ENCODE measurements at regions not wholly inside any gene's neighbourhood (a gene's known extent, or its start where the extent isn't known, plus 50 kb on each side); places are given as distances from the start of the nearest gene placed in this dataset.
"Not testable (repeated sequence)": the region's sequence is repeated elsewhere in the genome, so short reads cannot be mapped to it uniquely, and the experiment has no call there.

DNA sequence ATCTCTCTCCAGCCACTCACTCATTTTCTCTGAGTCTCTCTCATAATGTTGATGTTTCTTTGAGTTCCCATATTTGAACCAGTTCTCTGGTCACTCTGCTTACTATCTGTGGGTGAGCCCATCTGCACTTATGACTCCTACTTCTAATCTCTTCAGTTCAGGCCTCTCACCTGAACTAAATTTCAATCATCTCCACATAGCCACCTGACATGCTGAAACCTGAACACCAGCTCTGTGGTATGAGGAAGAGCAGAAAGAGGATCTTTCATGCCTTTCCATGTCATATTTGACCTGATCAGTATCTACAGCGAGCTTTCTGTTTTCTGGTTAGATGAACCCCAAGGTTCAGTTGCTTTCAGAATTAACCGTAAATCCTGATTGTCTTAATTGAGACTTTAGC is 122.2 kb upstream of the ESX1 start:
- no peak for DNase-seq (ENCODE audit: low read depth)

DNA sequence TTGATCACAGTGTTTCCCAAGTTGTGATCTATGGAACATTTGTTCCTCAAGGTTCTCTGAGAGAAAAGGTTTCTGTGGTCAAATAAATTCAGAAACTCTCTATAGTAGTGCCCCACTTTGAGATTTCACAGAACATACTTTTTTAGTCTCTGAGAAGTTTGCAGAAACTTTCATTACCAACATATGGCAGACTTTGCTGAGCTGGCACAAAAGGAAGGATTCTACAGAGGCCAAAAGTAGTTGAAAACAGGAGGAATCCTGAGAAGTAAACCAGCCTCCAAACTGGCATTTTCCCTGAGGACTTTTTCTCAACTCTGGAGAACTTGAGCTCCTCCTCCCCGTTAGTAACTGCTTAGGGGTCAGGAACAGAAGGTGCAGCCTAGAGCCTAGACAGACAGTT is 117.8 kb upstream of the ESX1 start:
- DNase-seq (ENCODE audit: low read depth): no peak

DNA sequence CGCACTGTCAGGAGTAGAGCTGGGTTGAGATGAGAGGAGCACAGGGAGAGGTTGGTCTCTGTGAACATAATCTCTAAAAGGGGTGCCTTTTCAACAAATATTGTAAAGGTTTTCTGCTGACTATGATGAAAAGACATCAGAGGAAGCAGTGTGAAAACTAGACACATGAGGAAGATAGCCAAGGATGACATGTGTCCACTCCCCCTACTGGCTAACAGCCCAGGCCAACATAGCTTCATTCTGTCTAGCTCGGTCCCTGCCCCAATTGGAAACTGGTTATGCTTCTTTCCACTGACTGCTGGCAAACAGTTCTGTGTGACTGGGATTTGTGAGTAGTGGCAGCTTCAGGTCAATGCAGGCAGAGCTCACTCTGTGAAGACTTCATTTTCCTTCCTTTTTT is 115.4 kb upstream of the ESX1 start:
- no peak for DNase-seq (ENCODE audit: low read depth)

DNA sequence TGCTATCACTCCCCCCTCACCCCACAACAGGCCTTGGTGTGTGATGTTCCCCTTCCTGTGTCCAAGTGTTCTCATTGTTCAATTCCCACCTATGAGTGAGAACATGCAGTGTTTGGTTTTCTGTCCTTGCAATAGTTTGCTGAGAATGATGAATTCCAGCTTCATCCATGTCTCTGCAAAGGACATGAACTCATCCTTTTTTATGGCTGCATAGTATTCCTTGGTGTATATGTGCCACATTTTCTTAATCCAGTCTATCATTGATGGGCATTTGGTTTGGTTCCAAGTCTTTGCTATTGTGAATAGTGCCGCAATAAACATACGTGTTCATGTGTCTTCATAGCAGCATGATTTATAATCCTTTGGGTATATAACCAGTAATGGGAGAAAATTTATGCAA is 106.0 kb upstream of the ESX1 start:
- DNase-seq (ENCODE audit: low read depth): not testable (repeated sequence)

DNA sequence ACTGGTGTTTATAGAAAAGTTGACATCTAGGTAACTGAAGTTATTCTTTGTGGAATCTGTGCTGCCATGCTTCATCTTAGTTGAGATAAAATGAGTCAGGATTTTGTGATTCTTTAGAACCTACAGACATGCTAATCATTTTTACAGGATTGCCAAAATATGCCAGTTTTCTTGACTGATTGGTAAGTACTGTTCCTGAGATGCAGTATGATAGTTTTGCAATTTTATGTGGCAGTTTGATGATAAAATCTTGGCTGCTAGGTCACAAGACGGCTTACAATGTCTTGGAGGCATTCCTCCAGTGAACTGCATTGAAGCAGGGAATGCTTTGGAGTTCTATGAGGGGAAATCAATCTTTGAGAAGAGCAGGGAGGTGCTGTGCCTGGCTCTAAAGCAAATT is 104.4 kb upstream of the ESX1 start:
- DNase-seq (ENCODE audit: low read depth): no peak

DNA sequence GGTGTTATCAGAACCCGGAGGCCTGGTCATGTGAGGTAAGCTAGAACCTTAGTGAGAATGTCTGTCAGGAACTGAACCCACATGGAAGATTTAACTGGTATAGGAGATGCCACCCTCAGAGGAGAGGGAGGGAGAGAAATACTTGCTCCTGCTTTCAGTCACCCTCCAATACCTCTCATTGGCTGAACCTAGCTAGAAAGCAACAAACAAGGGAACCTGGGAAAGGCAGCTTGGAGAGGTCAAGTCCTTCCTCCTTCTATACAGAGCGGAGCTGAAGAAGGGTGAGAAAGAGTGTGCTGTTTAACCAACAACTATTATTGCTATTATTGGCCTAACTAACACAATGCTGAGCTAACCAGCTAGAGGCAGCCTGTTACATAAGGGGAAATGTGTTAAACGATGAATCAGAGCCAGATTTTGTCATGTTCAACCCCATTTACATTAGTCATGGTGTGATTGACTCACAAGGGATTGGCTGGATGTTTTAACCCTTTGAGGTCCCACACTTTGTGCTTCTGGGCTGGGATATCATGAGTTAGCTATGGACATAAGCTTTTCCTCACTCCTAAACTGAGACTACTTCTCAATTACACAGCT is 96.5 kb upstream of the ESX1 start:
- peak; percentile 53 for DNase-seq (ENCODE audit: low read depth)

DNA sequence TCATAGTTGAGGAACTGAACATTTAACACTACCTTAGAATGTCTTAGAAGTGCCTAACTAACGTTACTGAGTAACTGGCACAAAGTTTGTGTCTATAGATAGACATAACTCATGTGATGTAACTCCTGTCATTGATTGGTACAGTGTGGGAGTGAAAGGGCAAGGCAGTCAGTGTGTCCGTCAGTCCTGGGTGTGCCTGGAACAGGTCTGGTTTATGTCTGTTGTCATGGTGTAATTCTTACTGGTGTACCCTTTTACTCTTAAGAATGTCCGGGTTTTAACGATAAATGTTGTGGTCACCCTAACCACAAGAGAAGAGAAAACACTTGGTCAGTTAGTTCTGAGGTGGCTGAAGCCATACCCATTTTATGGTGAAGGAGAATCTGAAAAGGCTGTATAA is 93.1 kb upstream of the ESX1 start:
- DNase-seq (ENCODE audit: low read depth): no peak

DNA sequence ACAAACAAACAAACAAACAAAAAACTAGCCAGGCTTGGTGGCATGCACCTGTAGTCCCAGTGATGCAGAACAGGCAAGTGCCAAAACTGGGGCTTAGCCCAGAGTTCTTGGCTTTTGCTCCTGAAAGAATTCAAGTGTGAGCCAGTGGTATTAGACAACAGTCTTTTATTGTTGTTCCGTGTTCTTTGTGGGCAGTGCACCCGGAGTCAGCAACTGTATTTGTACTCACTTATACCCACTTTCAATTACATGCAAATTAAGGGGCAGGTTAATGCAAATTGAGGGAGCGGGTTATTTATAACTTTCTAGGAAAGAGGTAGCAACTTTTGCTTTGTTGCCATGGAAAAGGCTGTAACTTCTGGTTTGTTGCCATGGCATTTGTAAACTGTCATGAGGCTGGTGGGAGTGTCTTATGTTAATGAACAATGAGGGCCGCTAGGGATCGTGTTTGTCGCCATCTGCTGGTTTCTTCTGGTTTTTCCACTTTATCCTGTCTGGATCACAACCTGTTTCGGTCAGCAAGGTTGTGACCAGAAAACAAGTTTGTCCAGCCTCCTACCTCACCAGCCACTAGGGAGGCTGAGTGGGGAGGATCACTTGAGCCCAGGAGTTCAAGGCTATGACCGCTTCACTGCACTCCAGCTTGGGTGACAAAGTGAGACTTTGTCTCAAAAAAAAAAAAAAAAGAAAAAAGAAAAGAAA is 88.8 kb upstream of the ESX1 start:
- peak; percentile 44 for DNase-seq (ENCODE audit: low read depth)

DNA sequence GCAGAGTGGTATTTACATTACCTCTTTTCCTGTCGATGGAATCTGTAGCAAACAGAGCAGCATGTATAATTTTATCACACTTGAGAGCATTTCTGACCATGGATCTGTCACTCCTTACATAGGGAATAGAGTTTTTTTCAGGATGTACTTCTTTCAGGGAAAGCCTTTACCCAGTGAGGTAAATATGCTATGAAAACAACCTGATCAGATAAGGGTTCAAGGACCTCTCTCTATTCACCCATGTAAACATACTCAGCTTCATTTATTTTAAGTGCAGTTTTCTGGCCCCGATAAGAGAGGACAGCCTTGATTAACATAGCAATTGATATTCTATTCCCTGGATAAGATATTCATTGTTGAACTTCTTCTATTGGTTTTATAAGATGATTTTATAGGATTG is 87.3 kb upstream of the ESX1 start:
- DNase-seq (ENCODE audit: low read depth): no peak

DNA sequence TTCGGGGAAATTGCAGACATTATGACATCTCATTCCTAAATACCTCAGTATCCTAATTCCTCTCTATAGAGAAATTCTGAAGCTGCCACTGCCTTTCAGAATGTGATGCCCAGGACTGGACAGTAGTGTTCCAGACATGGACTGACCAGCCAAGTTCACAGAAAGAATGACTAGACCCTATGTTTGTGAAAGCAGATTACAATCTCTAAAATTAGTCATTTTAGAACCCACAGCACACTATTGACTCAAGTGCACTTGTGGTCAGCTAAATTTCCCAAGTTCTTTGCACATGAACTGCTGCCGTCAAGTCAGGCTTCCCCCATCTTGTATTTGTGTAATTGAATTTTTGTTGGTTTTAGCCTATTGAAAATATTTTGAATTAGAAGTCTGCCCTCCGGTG is 81.0 kb upstream of the ESX1 start:
- peak; percentile 75 for DNase-seq (ENCODE audit: low read depth)

DNA sequence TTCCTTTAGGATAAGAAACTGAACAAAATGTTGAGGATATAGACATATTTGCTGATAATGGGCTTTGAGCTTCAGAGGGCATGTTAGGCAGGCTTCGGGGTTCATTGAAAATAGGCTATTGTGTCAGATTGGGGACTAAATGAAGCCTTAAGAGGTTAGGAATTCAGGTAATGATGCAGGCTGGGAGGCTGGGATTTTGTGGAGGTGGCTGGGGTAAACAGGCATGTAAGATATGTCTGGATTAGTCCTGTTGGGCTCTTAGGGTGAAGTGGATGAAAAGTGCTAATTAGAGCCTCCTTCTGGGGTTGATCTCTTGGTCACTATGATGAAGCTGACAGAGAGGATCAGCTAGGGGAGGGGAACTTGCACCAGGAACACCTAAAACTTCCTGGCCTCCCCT is 80.2 kb upstream of the ESX1 start:
- DNase-seq (ENCODE audit: low read depth): no peak

DNA sequence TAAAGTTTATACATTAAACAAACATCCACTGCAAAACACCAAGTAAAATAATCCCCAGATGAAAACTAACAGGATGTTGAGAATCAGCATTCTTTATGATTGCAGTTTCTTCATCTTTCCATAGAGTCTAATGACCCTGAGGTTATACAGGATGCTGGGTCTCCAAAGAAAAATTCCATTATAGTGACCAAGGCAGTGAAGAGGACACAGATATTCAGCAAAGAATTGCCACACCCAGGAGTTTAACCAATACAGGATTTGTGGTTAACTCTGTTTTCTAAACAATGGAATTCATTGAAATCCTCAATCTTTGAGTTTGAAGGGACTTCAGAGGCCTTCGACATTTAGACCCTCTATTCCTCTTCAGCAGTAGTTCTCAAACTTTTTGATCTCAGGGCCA is 76.2 kb upstream of the ESX1 start:
- peak; percentile 70 for DNase-seq (ENCODE audit: low read depth)

DNA sequence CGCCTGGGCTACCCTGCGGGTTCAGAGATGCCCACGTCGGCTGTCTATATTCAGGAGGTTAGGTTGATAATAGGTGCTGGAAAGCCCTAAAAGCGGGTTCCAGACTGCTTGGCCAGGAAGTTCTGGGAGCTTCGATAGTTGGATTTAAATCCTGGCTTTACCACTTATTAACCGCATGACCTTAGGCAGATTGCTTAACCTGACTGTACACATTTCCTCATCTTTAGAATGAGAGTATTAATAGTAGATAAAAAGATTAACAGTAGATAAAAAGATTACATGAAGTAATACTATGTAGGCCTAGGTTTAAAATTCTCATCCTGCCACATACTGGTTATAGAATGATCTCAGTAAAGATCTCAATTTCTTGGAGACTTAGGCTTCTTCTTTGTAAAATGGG is 75.0 kb upstream of the ESX1 start:
- no peak for DNase-seq (ENCODE audit: low read depth)

DNA sequence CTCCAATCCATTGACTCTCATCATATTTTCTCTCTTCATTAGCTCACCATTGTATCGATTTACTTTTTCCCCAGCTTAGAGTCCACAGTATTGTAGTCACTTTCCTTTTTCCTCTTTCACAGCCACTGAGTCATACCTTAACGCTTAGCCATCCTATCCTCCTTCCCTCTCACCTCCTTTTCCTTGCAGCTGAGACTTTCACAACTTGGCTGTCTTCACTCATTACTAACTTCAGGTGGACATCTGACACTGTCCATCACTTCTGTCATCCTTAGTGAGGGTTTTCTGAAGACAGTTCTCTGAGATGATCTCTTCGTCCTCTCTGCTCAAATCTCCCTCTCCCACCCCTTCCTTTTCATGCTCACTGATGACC is 70.5 kb upstream of the ESX1 start:
- DNase-seq (ENCODE audit: low read depth): no peak

DNA sequence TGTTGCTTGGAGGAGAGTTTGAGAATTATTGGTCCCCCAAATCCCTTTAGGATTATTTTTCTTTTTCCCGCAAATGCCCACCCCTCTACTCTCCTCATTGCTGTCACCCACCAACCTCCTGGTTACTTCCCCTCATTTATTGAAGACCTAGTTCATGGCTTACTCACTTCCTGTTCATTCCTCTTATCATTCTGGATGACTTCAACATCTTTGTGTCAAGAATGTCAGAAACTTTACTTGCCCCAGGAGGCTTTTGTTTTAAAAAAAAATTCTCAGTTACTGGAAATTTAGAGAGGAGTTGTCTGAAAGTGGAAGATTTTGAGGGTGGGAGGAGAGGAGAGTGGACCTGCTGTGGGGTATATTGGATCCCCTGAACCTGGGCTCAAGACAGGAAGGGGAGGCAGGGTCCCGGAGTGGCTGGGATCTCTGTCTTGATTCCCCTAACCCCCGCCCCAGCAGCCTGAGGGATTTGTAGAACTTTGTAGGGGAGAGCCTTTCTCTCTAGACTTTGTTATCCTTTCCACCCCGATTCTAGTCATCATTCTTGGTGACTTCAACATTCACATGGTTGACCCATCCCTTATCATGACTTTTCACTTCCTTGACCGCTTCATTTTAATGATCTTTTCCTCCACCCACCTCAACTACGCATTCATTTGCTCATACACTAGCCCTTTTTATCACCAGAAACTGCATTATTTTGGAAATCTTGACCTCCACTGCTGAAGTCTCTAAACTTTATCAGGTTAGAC is 69.9 kb upstream of the ESX1 start:
- DNase-seq (ENCODE audit: low read depth): no peak

DNA sequence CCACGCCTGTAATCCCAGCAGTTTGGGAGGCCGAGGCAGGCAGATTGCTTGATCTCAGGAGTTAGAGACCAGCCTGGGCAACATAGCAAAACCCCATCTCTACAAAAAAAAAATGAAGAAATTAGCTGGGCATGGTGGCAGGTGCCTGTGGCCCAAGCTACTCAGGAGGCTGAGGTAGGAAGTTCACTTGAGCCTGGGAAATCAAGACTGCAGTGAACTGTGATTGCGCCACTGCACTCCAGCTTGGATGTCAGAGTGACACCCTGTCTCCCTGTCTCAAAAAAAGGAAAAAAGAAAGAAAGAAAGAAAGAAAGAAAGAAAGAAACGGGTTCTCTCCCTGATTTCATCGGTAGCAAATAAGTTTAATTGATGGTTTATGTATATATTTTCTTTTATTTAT is 64.6 kb upstream of the ESX1 start:
- DNase-seq (ENCODE audit: low read depth): no peak

DNA sequence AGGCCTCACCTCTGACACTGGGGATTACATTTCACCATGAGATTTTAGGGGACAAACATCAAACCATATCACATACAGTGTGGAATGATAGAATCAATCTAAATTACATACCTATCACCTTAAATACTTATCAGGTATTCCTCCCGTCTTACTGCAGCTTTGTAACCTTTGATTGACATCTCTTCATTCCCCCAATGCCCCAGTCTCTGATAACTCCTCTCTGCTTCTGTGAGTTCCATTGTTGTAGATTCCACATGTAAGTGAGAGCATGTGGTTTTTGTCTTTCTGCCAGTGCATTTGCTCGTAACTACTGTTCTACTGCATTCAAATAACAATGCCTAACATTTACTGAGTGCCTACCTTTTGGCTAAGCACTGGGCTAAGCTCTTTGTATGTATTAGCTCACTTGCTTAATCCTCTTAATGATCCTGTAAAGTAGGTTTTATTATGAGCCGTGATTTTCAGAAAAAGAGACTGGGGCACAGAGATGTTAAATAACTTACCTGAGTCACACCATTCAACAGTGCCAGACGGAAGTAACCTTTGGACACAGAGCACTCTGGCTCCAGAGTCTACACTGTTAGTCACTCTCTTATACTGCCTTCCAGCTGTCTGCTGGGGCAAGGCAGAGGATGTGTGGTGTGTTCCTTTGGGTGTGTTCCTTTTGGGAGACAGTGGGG is 63.7 kb upstream of the ESX1 start:
- no peak for DNase-seq (ENCODE audit: low read depth)

DNA sequence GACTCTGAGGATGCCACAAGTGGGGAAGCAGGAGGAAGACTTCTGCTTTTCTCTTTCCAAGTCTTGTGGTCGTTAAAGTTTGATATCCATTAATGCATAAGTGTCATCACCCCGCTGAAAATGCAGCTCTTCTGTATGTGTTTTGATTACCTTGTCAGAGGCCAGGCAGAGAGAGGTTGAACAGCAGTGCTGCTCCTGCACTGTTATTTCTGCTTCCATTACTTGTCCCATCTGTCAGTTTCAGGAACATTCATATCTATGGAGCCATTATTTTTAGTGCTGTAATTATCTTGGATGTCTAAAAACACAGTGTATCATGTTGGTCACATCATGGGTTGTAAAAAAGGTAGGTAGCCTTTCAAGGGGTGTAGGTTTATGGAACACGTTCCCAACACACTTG is 62.0 kb upstream of the ESX1 start:
- DNase-seq (ENCODE audit: low read depth): no peak

DNA sequence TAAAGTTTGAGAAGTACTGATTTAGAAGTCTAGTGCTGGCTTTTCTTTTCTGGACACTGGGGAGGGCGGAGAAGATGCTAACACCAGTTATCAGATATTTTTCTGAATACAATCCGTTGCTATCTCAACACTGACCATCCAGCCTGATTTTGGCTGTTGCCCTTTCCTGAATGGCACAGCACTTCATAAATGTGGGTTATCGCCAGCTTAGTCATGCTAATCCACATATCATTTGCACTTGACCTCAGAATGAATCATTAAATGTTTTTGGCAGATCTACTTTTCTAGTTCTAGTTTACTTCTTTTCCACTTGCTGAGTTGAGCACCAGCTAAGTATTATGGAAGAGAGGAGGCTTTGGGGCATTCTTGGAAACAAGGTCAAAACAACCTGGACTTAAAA is 60.8 kb upstream of the ESX1 start:
- peak; percentile 57 for DNase-seq (ENCODE audit: low read depth)

DNA sequence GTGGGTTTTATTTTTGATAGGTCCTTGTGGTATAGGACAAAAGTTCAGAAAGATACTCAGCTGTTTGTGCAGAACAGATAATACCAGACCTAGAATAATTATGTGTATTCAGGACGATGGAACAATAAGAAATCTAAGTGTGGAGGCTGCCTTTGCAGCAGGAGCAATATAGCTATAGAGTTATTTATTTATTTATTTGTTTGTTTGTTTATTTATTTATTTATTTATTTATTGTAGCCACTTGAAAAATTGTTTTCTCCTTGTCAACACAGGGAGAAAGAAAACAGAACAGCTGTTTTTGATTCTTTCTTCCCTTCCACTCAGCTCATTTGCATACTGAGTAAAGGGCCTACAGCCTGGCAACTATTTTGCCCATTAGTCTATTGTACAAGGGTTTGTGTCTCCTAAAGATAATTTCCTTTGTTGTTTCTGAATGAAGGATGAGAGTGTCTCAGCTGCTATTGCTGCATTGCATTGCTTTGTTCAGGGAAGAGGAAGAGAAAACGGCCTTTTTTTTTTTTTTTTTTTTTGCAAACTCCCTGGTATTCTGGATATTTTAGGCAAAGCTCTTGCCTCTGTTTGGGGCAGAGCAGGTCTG is 56.0 kb upstream of the ESX1 start:
- DNase-seq (ENCODE audit: low read depth): no peak

DNA sequence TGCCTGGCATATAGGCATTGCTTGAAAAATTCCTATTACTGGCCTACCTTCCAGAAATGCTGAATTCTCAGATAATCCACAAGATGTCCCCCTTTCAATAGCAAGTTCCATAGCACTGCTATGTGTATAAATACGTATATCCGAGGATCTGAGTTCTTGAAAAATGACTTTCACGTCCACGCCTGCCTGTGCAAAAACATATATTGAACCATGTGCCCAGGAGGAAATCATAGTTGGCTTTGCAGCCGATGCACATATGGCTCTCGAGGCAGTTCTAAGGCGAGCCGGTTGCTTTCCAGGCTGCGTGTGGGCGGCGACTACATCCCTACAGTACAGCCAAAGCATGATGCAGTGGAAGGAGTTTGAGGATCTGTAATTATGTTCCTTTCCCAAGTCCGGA is 55.4 kb upstream of the ESX1 start:
- no peak for DNase-seq (ENCODE audit: low read depth)

DNA sequence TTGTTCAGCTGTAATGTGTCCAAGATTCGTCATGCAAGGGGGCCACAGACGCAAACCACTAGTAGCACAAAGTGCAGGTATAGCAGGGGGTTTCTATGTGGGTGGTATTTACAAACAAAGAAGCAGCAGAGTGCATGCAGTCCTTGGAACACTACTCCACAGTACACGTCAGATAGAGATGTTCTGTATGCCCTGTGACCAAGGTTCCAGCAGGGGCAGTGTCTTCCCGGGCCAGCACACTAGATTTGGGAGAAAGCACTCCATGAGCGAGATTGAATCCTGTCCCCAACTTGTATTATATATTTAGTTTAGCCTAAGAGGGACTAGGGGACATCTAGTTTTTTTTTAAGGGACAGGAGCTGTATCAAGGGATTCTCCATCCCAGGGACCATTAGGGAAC is 54.4 kb upstream of the ESX1 start:
- DNase-seq (ENCODE audit: low read depth): no peak

DNA sequence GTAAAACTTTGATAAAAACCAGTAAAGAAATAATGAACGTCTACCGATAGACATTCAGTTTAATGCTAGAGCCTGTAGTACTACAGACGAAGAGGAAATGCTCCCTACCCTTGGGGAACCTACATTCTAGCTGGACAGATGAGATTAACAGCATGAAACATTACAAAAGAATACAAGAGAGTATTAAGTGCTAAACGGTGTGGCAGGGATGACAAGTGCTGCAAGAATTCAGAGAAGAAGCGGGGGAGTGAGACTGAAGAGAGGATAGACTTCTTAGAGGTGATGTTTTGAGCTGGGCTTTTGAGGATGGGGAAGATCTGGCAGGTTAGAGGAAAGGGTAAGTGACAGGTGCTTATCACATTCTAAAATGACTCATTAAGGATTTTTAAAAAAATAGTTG is 52.6 kb upstream of the ESX1 start:
- no peak for DNase-seq (ENCODE audit: low read depth)

All from GM04503 (cell line).